ENCODE measurements at regions not wholly inside any gene's neighbourhood (a gene's known extent, or its start where the extent isn't known, plus 50 kb on each side); places are given as distances from the start of the nearest gene placed in this dataset.

DNA sequence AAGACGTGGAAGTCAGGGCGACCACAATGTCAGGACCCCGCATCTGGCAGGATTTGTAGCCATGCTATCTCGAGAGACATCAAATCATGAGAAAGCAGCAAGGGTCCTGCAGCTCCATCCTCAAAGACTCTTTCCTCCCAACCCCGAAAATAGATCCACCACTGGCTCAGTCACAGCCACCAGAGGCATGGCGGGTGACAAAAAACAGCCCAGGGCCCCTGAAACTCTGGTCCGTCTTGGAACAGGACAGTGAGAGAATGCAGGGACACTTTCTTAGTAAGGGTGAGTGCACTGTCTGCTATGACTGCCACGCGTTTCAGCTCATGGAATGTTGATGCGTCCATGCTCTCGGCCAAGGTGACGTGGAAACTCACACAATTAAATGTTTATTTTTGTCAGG, 220.9 kb downstream of the IRX2 start:
- Histone ChIP-seq H3K4me1 (no peaks in the 10 kb centered on the region), H3K27me3 (replicated peaks in 1 of 7) (peaks cover 0 to 5% (median 0%) of the 10 kb centered on the region in 7 donors), H3K9me3 (peaks cover 0 to 18% (median 13%) of the 10 kb centered on the region in 8 donors), H3K4me3 (no peak overlapping the region), H3K36me3 (no peaks in the 10 kb centered on the region), H3K27ac (no peak overlapping the region)
- 65 to 72% (median 72%) methylated on average over 12 of the region's 12 CpGs for WGBS, 5 donors
- TF ChIP-seq, protein P1, sequence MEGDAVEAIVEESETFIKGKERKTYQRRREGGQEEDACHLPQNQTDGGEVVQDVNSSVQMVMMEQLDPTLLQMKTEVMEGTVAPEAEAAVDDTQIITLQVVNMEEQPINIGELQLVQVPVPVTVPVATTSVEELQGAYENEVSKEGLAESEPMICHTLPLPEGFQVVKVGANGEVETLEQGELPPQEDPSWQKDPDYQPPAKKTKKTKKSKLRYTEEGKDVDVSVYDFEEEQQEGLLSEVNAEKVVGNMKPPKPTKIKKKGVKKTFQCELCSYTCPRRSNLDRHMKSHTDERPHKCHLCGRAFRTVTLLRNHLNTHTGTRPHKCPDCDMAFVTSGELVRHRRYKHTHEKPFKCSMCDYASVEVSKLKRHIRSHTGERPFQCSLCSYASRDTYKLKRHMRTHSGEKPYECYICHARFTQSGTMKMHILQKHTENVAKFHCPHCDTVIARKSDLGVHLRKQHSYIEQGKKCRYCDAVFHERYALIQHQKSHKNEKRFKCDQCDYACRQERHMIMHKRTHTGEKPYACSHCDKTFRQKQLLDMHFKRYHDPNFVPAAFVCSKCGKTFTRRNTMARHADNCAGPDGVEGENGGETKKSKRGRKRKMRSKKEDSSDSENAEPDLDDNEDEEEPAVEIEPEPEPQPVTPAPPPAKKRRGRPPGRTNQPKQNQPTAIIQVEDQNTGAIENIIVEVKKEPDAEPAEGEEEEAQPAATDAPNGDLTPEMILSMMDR (IDR thresholded peaks at IDR 0.05 in 8 of 11, conservative IDR thresholded peaks at IDR 0.05 in 3 of 11): no peak
- TF ChIP-seq POLR2AphosphoS5 (IDR thresholded peaks at IDR 0.05) (no peak), POLR2A (IDR thresholded peaks at IDR 0.05) (no peak)
- intact Hi-C loops (cut with DNase I; ENCODE audit: low total_unique reads): no loop called here
- DNase-seq: no peak

DNA sequence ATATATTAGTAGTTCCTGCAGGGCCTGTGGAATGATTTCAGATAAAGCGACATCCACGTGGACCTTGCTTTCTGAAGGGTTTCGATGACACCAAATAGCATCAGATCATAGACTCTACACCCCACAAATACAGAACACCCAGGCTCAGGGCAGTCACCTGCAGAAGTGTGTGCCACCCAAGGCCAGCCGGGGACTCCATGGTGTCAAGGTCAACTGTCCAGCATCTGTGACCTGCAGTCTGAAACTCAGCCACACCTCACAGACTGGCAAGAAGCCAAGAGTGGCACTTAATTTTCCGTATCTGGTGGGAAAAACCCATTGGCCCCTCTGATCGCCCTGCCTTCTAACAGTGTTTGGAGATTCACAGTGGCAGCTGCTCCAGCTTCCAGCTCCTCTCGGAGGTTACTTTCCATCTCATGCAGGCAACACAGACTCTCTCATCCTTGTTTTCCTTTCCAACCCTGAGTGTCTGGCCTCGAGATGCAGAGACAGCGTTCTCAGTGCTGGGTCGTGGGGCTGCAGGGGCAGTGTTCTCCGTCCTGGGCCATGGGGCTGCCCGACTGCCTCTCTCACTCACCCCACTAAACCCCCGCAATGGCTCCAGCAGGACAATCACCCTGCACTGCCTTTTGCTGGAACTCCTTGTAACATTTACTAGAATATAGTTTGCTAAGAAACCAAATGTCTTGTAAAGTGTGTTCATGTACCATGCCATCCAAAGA, 221.9 kb downstream of the IRX2 start:
- 79 to 89% (median 84%) methylated on average over 12 to 13 of the region's 13 CpGs for WGBS, 5 donors
- no peak for TF ChIP-seq POLR2AphosphoS5 (IDR thresholded peaks at IDR 0.05)
- TF ChIP-seq POLR2A (IDR thresholded peaks at IDR 0.05): no peak
- TF ChIP-seq, protein P1 (IDR thresholded peaks at IDR 0.05 in 8 of 11, conservative IDR thresholded peaks at IDR 0.05 in 3 of 11): no peak
- Histone ChIP-seq H3K9me3 (peaks cover 0 to 16% (median 11%) of the 10 kb centered on the region in 8 donors), H3K4me3 (no peak overlapping the region), H3K36me3 (no peaks in the 10 kb centered on the region), H3K4me1 (no peaks in the 10 kb centered on the region), H3K27ac (no peak overlapping the region), H3K27me3 (replicated peaks in 1 of 7) (peaks cover 0 to 5% (median 0%) of the 10 kb centered on the region in 7 donors)
- no peak for DNase-seq
- intact Hi-C loops (cut with DNase I; ENCODE audit: low total_unique reads): no loop called here

DNA sequence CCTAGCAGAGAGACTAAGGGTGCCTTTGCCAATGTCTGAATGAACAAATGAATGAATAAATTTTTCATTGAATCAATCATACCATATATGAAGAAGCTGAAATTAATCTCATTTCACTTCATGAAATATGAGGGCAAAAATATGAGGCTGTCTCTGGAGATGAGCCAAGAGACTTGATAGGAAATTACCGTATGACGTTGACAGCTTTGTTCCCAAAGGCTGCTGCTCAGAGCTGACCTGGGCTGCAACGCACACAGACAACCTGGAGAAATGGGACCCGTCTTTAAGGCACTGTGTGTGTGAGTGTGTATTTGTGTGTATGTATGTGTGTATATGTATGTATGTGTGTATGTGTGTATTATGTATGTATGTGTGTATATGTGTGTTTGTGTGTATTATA, 226.1 kb downstream of the IRX2 start:
- Histone ChIP-seq H3K4me1 (no peaks in the 10 kb centered on the region), H3K4me3 (no peak overlapping the region), H3K27ac (no peak overlapping the region), H3K9me3 (peaks cover 0 to 6% (median 0%) of the 10 kb centered on the region in 8 donors), H3K27me3 (replicated peaks in 1 of 7) (no peaks in the 10 kb centered on the region), H3K36me3 (no peaks in the 10 kb centered on the region)
- no peak for DNase-seq
- intact Hi-C loops (cut with DNase I; ENCODE audit: low total_unique reads): no loop called here
- 79 to 85% (median 81%) methylated on average over 4 of the region's 4 CpGs for WGBS, 5 donors
- TF ChIP-seq POLR2A (IDR thresholded peaks at IDR 0.05) (no peak), POLR2AphosphoS5 (IDR thresholded peaks at IDR 0.05) (no peak)
- TF ChIP-seq, protein P1 (IDR thresholded peaks at IDR 0.05 in 8 of 11, conservative IDR thresholded peaks at IDR 0.05 in 3 of 11): no peak

DNA sequence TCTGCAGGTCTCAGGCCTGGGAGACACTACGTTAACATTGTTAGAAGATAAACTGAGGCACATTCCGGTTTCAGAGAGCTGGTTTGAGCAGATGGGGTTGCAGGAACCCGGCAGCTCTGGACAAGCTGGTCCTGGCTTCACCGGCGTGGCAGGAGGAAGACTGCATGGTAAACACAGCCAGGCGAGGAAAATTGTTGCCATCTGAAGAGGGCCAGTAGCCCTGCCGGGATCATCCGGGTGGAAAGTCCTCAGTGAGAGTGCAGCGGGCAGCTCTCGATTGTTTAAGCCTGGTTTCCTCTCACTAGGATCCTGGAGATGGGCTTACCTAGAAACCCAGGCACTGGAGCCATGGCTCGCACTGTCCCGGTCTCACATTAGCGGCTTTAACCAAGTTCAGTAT, 226.9 kb downstream of the IRX2 start:
- Histone ChIP-seq H3K4me3 (no peak overlapping the region), H3K27me3 (replicated peaks in 1 of 7) (no peaks in the 10 kb centered on the region), H3K4me1 (no peaks in the 10 kb centered on the region), H3K27ac (no peak overlapping the region), H3K36me3 (no peaks in the 10 kb centered on the region), H3K9me3 (peaks cover 0 to 6% (median 0%) of the 10 kb centered on the region in 8 donors)
- intact Hi-C loops (cut with DNase I; ENCODE audit: low total_unique reads): no loop called here
- TF ChIP-seq POLR2A (IDR thresholded peaks at IDR 0.05) (no peak), POLR2AphosphoS5 (IDR thresholded peaks at IDR 0.05) (no peak)
- TF ChIP-seq, protein P1 (IDR thresholded peaks at IDR 0.05 in 8 of 11, conservative IDR thresholded peaks at IDR 0.05 in 3 of 11): no peak
- 87 to 95% (median 94%) methylated on average over 13 of the region's 13 CpGs for WGBS, 5 donors
- no peak for DNase-seq

Data from spleen (tissue), 11 donors.